ENCODE measurements at regions not wholly inside any gene's neighbourhood (a gene's known extent, or its start where the extent isn't known, plus 50 kb on each side); places are given as distances from the start of the nearest gene placed in this dataset.

DNA sequence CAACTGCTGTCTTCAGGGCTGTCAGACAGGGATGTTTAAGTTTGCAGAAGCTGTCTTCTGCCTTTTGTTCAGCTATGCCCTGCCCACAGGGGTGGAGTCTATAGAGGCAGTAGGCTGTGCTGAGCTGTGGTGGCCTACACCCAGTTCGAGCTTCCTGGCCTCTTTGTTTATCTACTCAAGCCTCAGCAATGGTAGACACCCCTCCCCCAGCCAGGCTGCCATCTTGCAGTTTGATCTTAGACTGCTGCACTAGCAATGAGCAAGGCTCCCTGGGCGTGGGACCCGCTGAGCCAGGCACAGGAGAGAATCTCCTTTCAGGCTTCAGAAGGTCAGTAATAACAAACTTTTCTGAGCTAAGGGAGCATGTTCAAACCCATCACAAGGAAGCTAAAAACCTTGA lies 545.3 kb downstream of the TLE4 start:
- TF ChIP-seq CTCF (IDR thresholded peaks at IDR 0.05), result no peak
- no peak for TF ChIP-seq EP300 (IDR thresholded peaks at IDR 0.05)
